Stimulated activated CD4-positive, alpha-beta T cell treated with anti-CD3 and anti-CD28 coated beads, Interleukin-1b, Interleukin-23, amount 100 ng/mL, for 1 hour (primary cell): ENCODE measurements at regions not wholly inside any gene's neighbourhood (a gene's known extent, or its start where the extent isn't known, plus 50 kb on each side); places are given as distances from the start of the nearest gene placed in this dataset.
"Not testable (repeated sequence)": the region's sequence is repeated elsewhere in the genome, so short reads cannot be mapped to it uniquely, and the experiment has no call there.

Source experiments
- DNase-seq, 2 donors: peaks; one replicate each; pipeline ENCODE4 v3.0.0-alpha.2; 2020; ENCODE audit warnings: low read depth in 2 of 2

- no peak for DNase-seq
Observed at GRCh38 chr14:99029916-99030305, 242.1 kb downstream of the BCL11B start.

DNA sequence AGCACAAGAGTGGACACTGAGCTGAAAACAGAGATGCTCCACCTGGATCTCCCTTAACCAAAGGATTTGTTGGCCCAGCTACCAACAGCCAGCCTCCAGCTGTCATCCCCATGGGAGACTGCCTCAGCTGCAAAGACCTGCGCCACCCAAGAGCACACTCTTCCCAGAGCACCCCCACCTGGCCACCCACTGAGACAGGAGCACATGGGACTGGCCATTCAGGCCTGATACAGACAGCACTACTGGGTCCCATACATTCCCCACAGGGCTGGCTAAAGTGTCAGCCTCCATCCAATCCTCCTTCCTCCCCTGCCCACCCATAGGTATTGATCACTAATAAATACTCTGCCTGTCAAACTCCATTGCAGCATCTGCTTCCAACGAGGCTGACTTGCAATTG lies 241.5 kb downstream of the BCL11B start:
- no peak for DNase-seq

DNA sequence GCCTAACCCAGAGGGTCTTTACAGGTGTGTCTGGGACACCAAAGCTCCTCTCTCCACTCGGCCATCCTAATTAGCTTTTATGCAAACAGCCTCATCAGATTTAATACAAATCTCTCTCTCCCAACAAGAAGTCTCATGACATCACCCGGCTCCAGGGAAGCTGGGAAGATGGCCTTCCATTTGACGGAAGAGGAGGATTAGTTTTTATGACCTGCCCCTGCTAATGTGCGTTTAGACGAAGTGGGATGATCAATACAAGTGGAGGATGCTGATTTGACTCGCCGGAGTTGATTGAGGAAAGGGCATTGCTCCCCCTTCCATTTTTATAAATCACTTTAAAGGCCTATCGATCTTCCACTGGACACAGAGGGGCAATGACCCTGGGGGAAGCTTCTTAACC lies 239.2 kb downstream of the BCL11B start:
- DNase-seq = no peak

DNA sequence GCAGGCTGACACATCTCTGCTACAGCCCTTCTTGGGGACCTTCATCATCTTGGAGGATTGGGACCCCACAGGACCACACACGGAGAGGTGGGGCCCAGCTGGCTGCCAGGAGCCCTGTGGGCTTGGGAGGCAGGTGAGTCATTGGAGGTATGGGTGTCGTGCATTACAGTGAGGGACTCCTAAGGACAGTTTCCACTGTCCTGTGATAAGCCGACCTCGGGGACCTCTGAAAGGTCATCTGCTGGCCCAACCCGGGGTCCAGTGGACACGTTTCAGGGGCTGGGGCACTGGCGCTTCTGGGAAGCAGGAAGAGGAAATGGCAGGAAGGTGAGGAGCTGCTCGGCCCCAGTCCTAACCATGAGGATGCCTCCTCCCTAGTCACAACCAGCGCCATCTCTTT lies 238.0 kb downstream of the BCL11B start:
- DNase-seq = no peak

GRCh38 chr14:99034711-99035171 lies 237.3 kb downstream of the BCL11B start:
- DNase-seq = no peak

GRCh38 chr14:99035268-99035667 lies 236.7 kb downstream of the BCL11B start:
- DNase-seq = no peak

DNA sequence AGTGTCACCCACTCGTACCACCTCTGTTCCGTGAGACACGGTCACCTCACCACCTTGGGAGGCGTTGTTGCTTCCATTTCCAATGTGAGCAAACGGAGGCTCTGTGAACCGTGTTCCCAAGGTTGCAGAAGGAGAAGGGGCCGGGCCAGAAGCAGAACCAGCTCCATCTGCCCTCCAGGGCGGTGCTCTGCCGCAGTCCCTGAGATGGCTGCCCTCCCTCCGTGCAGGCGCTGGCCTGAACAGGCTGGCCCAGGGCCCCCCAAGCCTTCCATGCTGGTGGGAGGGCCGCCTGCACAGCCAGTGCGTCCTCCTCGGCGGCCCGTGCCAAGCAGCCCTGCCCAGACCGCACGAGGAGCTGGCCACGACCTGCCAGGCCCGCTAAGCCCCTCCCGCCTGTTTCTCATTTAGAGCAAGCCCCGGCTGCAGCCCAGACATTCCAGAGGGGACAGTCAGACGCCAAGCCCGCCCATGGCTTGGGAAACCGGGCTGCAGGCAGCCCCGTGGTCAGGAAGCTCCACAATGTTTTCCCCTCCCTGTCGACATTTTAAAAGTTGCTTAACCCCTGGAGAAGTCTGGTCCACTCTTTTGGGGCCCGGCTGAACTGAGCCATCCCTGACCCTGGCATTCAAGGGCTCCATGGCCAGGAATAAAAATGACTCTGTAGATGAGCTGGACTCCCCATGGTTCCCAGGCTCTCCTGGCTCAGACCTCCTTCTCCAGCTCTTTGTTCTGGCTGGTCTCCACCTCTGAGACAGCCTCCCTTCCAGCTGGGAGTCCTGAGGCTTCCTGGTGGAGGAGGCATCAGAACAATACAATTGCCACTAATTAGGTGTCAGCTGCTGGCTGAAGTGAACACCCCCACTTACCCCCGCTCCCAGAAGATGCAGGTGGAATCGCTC lies 236.0 kb downstream of the BCL11B start:
- DNase-seq = no peak

GRCh38 chr14:99036611-99037293 lies 235.2 kb downstream of the BCL11B start:
- DNase-seq = no peak

GRCh38 chr14:99037326-99037725 lies 234.7 kb downstream of the BCL11B start:
- DNase-seq = not testable (repeated sequence)

DNA sequence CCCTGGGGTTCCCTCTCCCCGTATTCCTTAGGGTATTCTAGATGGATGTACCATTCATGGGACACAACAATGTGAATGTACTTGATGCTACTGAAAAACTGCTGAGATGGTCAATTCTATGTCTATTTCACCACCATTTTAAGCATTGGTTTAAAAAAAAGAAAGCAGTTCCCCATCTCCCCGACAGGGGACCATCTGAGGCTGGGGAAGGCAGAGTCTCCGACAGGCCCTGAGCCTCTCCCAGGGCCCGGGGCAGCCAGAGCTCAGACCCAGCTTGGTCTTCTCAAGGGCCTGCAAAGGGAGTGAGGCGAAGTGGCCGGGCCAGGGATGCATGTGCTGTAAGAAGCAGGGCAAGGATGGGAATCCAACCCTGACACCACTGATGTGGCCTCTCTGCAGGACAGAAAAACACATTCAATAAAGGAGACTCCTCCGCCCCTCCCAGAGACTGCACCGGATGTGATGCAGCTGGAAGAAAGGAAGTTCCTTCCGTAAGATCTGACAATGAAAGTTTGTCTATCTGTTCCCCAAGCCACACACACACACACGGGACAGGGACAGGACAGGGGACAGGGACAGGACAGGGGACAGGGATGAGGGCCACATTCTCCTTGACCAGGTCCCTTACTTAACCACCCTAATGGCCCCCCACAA lies 234.1 kb downstream of the BCL11B start:
- DNase-seq = no peak

DNA sequence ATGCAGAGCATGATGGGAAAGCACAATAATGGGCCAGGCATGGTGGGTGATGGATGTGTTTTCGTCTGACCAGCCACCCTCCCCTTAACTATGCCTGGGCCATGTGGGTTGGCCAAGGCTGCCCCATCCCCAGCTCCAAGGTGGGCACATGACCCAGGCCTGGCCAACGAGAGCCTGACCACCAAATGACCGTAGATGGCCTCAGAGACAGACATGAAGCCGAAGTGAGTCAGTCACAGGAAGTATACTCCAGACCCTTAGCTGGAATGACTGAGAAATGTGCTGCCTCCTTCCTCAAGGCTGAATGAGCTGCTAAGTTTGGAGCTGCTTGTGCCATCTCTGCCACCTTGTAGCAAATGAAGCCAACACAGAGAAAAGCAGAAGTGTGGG lies 233.6 kb downstream of the BCL11B start:
- no peak for DNase-seq

- DNase-seq = no peak
Observed at GRCh38 chr14:99039331-99040041, 232.5 kb downstream of the BCL11B start.

- DNase-seq = no peak
Observed at GRCh38 chr14:99040052-99040451, 231.9 kb downstream of the BCL11B start.

GRCh38 chr14:99040711-99041110 lies 231.3 kb downstream of the BCL11B start:
- DNase-seq = no peak

DNA sequence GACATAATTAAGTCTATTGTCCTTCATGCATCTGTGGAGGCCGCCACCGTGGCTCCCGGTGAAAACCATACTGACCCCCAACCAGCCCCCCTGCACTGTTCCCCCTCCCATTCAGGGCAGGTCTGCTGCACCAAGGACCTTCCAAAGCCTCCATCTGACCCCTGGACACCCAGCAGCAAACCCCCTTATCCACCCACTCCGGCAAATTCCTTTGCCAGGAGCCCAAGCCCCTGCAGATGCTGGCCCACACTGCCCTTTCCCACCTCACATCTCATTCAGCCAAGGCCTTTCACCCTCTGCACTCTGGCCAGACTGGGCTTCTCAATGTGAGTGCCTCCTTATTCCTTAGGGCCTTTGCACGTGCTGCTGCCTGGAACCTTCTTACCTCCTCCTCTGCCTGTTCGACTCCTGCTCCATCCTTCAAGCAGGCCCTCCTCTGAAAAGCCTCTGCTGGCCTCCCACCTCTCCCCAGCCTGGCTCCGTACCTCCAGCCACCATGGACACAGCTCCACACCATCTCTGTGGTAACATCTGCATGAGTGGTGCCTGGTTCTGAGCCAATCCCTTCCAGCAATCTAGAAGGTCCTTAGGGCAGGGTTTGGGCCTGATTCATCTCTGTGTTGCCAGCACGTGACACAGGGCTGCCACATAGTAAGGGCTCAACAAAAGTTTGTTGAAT lies 230.7 kb downstream of the BCL11B start:
- no peak for DNase-seq

GRCh38 chr14:99041820-99042174 lies 230.2 kb downstream of the BCL11B start:
- DNase-seq = no peak

- DNase-seq = no peak
Observed at GRCh38 chr14:99042381-99043266, 229.4 kb downstream of the BCL11B start.

GRCh38 chr14:99043267-99043615 lies 228.8 kb downstream of the BCL11B start:
- no peak for DNase-seq

GRCh38 chr14:99043756-99044155 lies 228.2 kb downstream of the BCL11B start:
- no peak for DNase-seq

- no peak for DNase-seq
Observed at GRCh38 chr14:99047441-99048031, 224.5 kb downstream of the BCL11B start.
